GM23248 (cell line): ENCODE measurements at regions not wholly inside any gene's neighbourhood (a gene's known extent, or its start where the extent isn't known, plus 50 kb on each side); places are given as distances from the start of the nearest gene placed in this dataset.

Source experiments
- DNase-seq: peaks from one replicate; pipeline ENCODE4 v3.0.0-alpha.2; 2015
- H2AFZ ChIP-seq: fragments of 200-600 bp; sonication (generic); 2 replicates; pipeline ENCODE4 v1.6.1; 2016; ENCODE audit warnings: antibody characterized with exemption
- H3F3A ChIP-seq: fragments of 200-600 bp; sonication (generic); 2 replicates; pipeline ENCODE4 v1.6.1; 2016; ENCODE audit warnings: mild to moderate bottlenecking, antibody characterized with exemption, mixed run types; ENCODE audit not compliant: insufficient read depth
- H3K27ac ChIP-seq: fragments of 200-600 bp; sonication (generic); 2 replicates; pipeline ENCODE4 v1.5.1; 2016; ENCODE audit warnings: mild to moderate bottlenecking
- H3K27me3 ChIP-seq: fragments of 200-600 bp; sonication (generic); replicated peaks from 2 replicates; pipeline ENCODE4 v1.6.1; 2016; ENCODE audit warnings: mild to moderate bottlenecking; ENCODE audit not compliant: insufficient read depth
- H3K36me3 ChIP-seq: fragments of 200-600 bp; sonication (generic); 2 replicates; pipeline ENCODE4 v1.6.1; 2016; ENCODE audit warnings: low read depth, mild to moderate bottlenecking
- H3K4me1 ChIP-seq: fragments of 200-600 bp; sonication (generic); 2 replicates; pipeline ENCODE4 v1.6.1; 2016; ENCODE audit warnings: mild to moderate bottlenecking; ENCODE audit not compliant: insufficient read depth
- H3K4me2 ChIP-seq: fragments of 200-600 bp; sonication (generic); one replicate; pipeline ENCODE4 v1.6.1; 2016; ENCODE audit warnings: mild to moderate bottlenecking; ENCODE audit not compliant: unreplicated experiment
- H3K4me3 ChIP-seq: fragments of 200-600 bp; sonication (generic); 2 replicates; pipeline ENCODE4 v1.5.1; 2016; ENCODE audit warnings: mild to moderate bottlenecking
- H3K79me2 ChIP-seq: fragments of 200-600 bp; sonication (generic); 2 replicates; pipeline ENCODE4 v1.6.1; 2016; ENCODE audit warnings: mild to moderate bottlenecking; ENCODE audit not compliant: insufficient read depth
- H3K9ac ChIP-seq: fragments of 200-600 bp; sonication (generic); 2 replicates; pipeline ENCODE4 v1.6.1; 2016; ENCODE audit warnings: mild to moderate bottlenecking
- H3K9me2 ChIP-seq: fragments of 200-600 bp; sonication (generic); 2 replicates; pipeline ENCODE4 v1.6.1; 2016; ENCODE audit warnings: mixed run types, mild to moderate bottlenecking, moderate library complexity; ENCODE audit not compliant: insufficient read depth
- H3K9me3 ChIP-seq: fragments of 200-600 bp; sonication (generic); one replicate; pipeline ENCODE4 v1.6.1; 2017; ENCODE audit warnings: low read depth
- H4K20me1 ChIP-seq: fragments of 200-600 bp; sonication (generic); 2 replicates; pipeline ENCODE4 v1.6.0; 2016; ENCODE audit not compliant: insufficient read depth
- EZH2 ChIP-seq: fragments of 200-600 bp; sonication (generic); IDR thresholded peaks from 2 replicates; pipeline ENCODE4 v1.6.1; 2018; ENCODE audit warnings: antibody characterized with exemption, mild to moderate bottlenecking; ENCODE audit not compliant: insufficient read depth, poor library complexity, severe bottlenecking
- EZH2phosphoT487 ChIP-seq: fragments of 200-600 bp; sonication (generic); IDR thresholded peaks from 2 replicates; pipeline ENCODE4 v1.6.1; 2018; ENCODE audit warnings: antibody characterized with exemption, moderate library complexity, mild to moderate bottlenecking, low read depth; ENCODE audit not compliant: insufficient read depth
- WGBS, 2 experiments: methylation state at CpG; one replicate each; pipeline ENCODE4 v1.1.6; 2015 to 2017; ENCODE audit warnings: low lambda C conversion rate in 2 of 2, low coverage in 1 of 2; ENCODE audit errors: missing lambda C conversion rate in 2 of 2; 5-methylcytosine and 5-hydroxymethylcytosine counted together
- in situ Hi-C: fragments of 300-500 bp; cut with MboI; formaldehyde crosslinking; loops from 2 replicates; pipeline ENCODE4 v1.15.0; 2020

DNA sequence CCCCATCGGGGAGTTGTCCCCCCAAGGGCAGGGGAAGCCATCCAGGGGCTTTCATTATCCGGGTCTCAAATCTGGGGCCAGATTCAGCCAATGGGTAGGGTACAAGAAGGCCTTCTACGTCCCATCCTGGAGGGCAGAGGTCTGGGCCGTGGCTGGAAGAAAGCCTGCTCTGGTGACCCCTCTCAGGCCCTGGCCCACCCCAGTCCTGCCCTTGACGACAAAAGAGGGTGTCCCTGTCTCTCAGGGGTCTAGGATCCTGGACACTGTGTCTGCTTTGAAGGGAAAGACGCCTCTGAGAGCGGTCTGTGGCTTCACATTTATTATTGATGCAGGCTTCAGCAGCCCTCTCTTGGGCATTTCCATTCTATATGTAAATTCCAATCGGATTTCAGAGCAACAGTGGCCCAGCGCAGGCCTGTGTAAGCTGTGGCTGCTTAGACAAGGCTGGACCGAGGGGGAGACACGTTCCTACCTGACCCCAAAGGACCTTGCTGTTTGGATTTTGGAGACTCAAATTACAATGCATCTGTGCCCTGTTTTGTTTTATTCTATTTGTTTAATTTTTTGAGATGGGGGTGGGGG is 83.2 kb upstream of the BAIAP2L1 start:
- TF ChIP-seq EZH2phosphoT487 (no peak), EZH2 (no peak)
- in situ Hi-C loops: no loop called here
- no peak overlapping the region for H2AFZ ChIP-seq
- DNase-seq: no peak
- H3K4me2 ChIP-seq: no peak overlapping the region
- H3K79me2 ChIP-seq: no peaks in the 10 kb centered on the region
- 20 to 25% methylated on average over 11 of the region's 11 CpGs for WGBS, 2 experiments
- no peaks in the 10 kb centered on the region for H3K9me2 ChIP-seq
- no peaks in the 10 kb centered on the region for H3K27me3 ChIP-seq
- no peak overlapping the region for H3K27ac ChIP-seq
- no peaks in the 10 kb centered on the region for H4K20me1 ChIP-seq
- H3K4me3 ChIP-seq: no peak overlapping the region
- no peaks in the 10 kb centered on the region for H3K36me3 ChIP-seq
- H3F3A ChIP-seq: no peaks in the 10 kb centered on the region
- no peaks in the 10 kb centered on the region for H3K9me3 ChIP-seq
- H3K9ac ChIP-seq: no peak overlapping the region
- H3K4me1 ChIP-seq: no peaks in the 10 kb centered on the region

- Histone ChIP-seq H3K27me3 (no peaks in the 10 kb centered on the region), H3K4me2 (no peak overlapping the region), H3K4me3 (no peak overlapping the region), H3K4me1 (no peaks in the 10 kb centered on the region), H3K9me3 (no peaks in the 10 kb centered on the region), H3K9me2 (no peaks in the 10 kb centered on the region), H3F3A (no peaks in the 10 kb centered on the region), H3K79me2 (no peaks in the 10 kb centered on the region), H2AFZ (no peak overlapping the region), H3K36me3 (no peaks in the 10 kb centered on the region), H3K9ac (no peak overlapping the region), H3K27ac (no peak overlapping the region), H4K20me1 (no peaks in the 10 kb centered on the region)
- TF ChIP-seq EZH2 (no peak), EZH2phosphoT487 (no peak)
- DNase-seq: no peak
- in situ Hi-C loops: no loop called here
- 25 to 31% methylated on average over 12 of the region's 12 CpGs for WGBS, 2 experiments
These were observed 82.5 kb upstream of the BAIAP2L1 start for GRCh38 chr7:98483276-98483963.

DNA sequence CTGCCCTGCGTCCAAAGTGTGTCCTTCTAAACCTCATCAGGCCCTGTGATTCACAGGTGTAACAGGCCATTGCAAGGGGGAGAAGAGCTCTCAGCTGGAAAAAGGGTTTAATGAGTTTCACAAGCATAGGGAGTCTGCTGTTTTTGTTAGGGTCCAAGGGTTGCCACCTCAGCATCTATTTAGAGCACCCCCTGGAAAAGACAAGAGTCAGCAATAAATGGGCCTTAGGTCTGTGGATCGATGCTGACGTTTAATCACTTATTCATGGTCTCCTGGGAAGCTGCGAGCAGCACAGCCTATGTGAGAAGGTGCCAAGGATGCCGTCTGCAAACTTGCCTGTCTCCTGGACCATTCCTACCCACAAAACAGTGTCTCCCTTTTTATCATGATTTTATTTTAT is 78.4 kb upstream of the BAIAP2L1 start:
- no peaks in the 10 kb centered on the region for H3K9me3 ChIP-seq
- no peaks in the 10 kb centered on the region for H3F3A ChIP-seq
- no peaks in the 10 kb centered on the region for H3K27me3 ChIP-seq
- H3K79me2 ChIP-seq: no peaks in the 10 kb centered on the region
- H3K4me3 ChIP-seq: no peak overlapping the region
- TF ChIP-seq EZH2phosphoT487 (no peak), EZH2 (no peak)
- no peak overlapping the region for H3K4me2 ChIP-seq
- no peaks in the 10 kb centered on the region for H3K9me2 ChIP-seq
- H4K20me1 ChIP-seq: no peaks in the 10 kb centered on the region
- DNase-seq: no peak
- WGBS, 2 experiments: 18 to 19% methylated on average over 5 of the region's 5 CpGs
- H3K27ac ChIP-seq: no peak overlapping the region
- H3K4me1 ChIP-seq: no peaks in the 10 kb centered on the region
- H2AFZ ChIP-seq: no peak overlapping the region
- no peak overlapping the region for H3K9ac ChIP-seq
- no peaks in the 10 kb centered on the region for H3K36me3 ChIP-seq
- in situ Hi-C loops: no loop called here

GRCh38 chr7:98475352-98475751 is 74.5 kb upstream of the BAIAP2L1 start:
- H3K9me3 ChIP-seq: no peaks in the 10 kb centered on the region
- H3K4me2 ChIP-seq: no peak overlapping the region
- H3K27me3 ChIP-seq: 0 out of 2 replicates have a peak, but pooled peaks cover 19% of the 10 kb centered on the region
- H3K4me3 ChIP-seq: no peak overlapping the region
- H2AFZ ChIP-seq: no peak overlapping the region
- no peaks in the 10 kb centered on the region for H3F3A ChIP-seq
- 31 to 34% methylated on average over 3 of the region's 3 CpGs for WGBS, 2 experiments
- H3K9ac ChIP-seq: no peak overlapping the region
- no peaks in the 10 kb centered on the region for H3K36me3 ChIP-seq
- H3K79me2 ChIP-seq: no peaks in the 10 kb centered on the region
- in situ Hi-C loops: no loop called here
- H3K9me2 ChIP-seq: no peaks in the 10 kb centered on the region
- H4K20me1 ChIP-seq: no peaks in the 10 kb centered on the region
- H3K4me1 ChIP-seq: no peaks in the 10 kb centered on the region
- H3K27ac ChIP-seq: no peak overlapping the region
- DNase-seq: no peak
- TF ChIP-seq EZH2 (no peak), EZH2phosphoT487 (no peak)
